ENCODE measurements at regions not wholly inside any gene's neighbourhood (a gene's known extent, or its start where the extent isn't known, plus 50 kb on each side); places are given as distances from the start of the nearest gene placed in this dataset.

GRCh38 chr7:121796936-121797656 lies 75.9 kb upstream of the PTPRZ1 start:
- TF ChIP-seq CTCF (conservative IDR thresholded peaks at IDR 0.05), result no peak
- no peak overlapping the region for H3K27ac ChIP-seq

GRCh38 chr7:121796381-121796780 lies 76.6 kb upstream of the PTPRZ1 start:
- TF ChIP-seq CTCF (conservative IDR thresholded peaks at IDR 0.05), result no peak
- H3K27ac ChIP-seq, result no peak overlapping the region

GRCh38 chr7:121795736-121796135 lies 77.2 kb upstream of the PTPRZ1 start:
- no peak for TF ChIP-seq CTCF (conservative IDR thresholded peaks at IDR 0.05)
- H3K27ac ChIP-seq, result no peak overlapping the region

GRCh38 chr7:121793716-121794115 lies 79.2 kb upstream of the PTPRZ1 start:
- no peak for TF ChIP-seq CTCF (conservative IDR thresholded peaks at IDR 0.05)
- H3K27ac ChIP-seq, result no peak overlapping the region

GRCh38 chr7:121777672-121778071 lies 95.3 kb upstream of the PTPRZ1 start:
- no peak for TF ChIP-seq CTCF (conservative IDR thresholded peaks at IDR 0.05)
- no peak overlapping the region for H3K27ac ChIP-seq

- TF ChIP-seq CTCF (conservative IDR thresholded peaks at IDR 0.05), result no peak
- H3K27ac ChIP-seq, result no peak overlapping the region
These were observed 98.4 kb upstream of the PTPRZ1 start for GRCh38 chr7:121774563-121774962.

GRCh38 chr7:121766676-121767075 lies 106.3 kb upstream of the PTPRZ1 start:
- TF ChIP-seq CTCF (conservative IDR thresholded peaks at IDR 0.05), result no peak

More at GRCh38 chr7:121766676-121767075, 106.3 kb upstream of the PTPRZ1 start:
- no peak overlapping the region for H3K27ac ChIP-seq
